ENCODE measurements at regions not wholly inside any gene's neighbourhood (a gene's known extent, or its start where the extent isn't known, plus 50 kb on each side); places are given as distances from the start of the nearest gene placed in this dataset.

DNA sequence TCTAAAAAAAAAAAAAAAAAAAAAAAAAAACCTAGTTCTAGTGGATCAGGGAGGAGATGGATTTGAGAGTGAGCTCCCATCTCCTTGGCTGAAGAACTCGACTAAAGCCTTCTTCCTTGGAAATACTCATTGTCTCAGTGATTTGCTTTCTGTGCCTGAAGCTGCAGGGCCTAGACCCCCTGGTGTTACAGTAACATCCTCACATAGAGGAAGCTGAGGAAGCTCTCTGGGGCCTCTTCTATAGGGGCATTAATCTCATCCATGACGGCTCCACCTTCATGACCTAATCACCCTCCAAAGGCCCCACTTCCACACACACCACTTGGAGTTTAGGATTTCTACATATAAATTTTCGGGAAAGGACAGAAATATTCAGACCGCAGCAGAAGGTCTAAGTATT, 95.9 kb upstream of the ETS2 start:
- Histone ChIP-seq H3K36me3 (no peaks in the 10 kb centered on the region), H3K4me3 (no peak overlapping the region), H3K9me3 (no peaks in the 10 kb centered on the region), H3K27me3 (peaks cover 0 to 10% (median 0%) of the 10 kb centered on the region in 9 donors), H3K27ac (no peak overlapping the region), H3K4me1 (no peaks in the 10 kb centered on the region)
- DNase-seq (no peak), ATAC-seq (no peak)
- no peak for TF ChIP-seq CTCF (IDR thresholded peaks at IDR 0.05)
- no peak for TF ChIP-seq POLR2A (IDR thresholded peaks at IDR 0.05)
- intact Hi-C loops (cut with DNase I) = loop anchor here in 7 of 10 donors (5.0 to 10.0 kb wide), 3 partner anchors 195 to 205 kb away; no protein-coding TSS in a partner anchor
- WGBS, 4 donors = 81 to 92% (median 91%) methylated on average over 4 of the region's 4 CpGs

GRCh38 chr21:38712071-38712470, 93.7 kb upstream of the ETS2 start:
- H3K4me1 ChIP-seq = no peaks in the 10 kb centered on the region
- H3K9me3 ChIP-seq = no peaks in the 10 kb centered on the region
- ATAC-seq = peak in 3 of 4 donors; percentile 55 to 62 (median 56)
- intact Hi-C loops (cut with DNase I) = loop anchor here in 7 of 10 donors (5.0 to 10.0 kb wide), 3 partner anchors 197 to 207 kb away; no protein-coding TSS in a partner anchor
- 83 to 91% (median 87%) methylated on average over 1 of the region's 1 CpG for WGBS, 4 donors
- no peak overlapping the region for H3K27ac ChIP-seq
- H3K27me3 ChIP-seq = peaks cover 0 to 3% (median 0%) of the 10 kb centered on the region in 9 donors
- TF ChIP-seq CTCF (IDR thresholded peaks at IDR 0.05) (peak; percentile 19 to 61 (median 40)), POLR2A (IDR thresholded peaks at IDR 0.05) (no peak)
- no peaks in the 10 kb centered on the region for H3K36me3 ChIP-seq
- H3K4me3 ChIP-seq = no peak overlapping the region
- DNase-seq = peak in 1 of 5 donors; percentile 40

DNA sequence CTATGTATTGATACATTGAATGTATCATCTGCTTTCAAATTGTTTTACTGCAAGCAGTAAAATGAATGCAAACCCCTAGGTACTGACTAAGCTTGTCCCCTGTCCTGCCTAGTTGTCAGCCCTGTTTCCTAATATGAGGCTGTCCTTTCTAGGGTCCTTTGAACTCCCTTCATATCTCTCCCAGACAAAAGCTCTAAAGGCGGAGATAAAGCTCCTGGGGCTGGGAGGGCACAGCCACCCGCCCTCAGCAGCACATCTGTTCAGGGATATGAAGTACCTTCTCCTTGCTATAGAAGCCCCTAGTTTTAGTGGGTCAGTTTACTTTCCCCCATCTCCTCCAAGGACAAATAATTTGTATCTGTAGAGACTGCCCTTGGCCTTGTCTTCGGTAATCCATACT, 93.1 kb upstream of the ETS2 start:
- Histone ChIP-seq H3K4me3 (no peak overlapping the region), H3K27ac (no peak overlapping the region), H3K4me1 (no peaks in the 10 kb centered on the region), H3K9me3 (no peaks in the 10 kb centered on the region), H3K36me3 (no peaks in the 10 kb centered on the region), H3K27me3 (peaks cover 0 to 3% (median 0%) of the 10 kb centered on the region in 9 donors)
- TF ChIP-seq CTCF (IDR thresholded peaks at IDR 0.05) = no peak
- no peak for TF ChIP-seq POLR2A (IDR thresholded peaks at IDR 0.05)
- WGBS, 4 donors = 91 to 97% (median 92%) methylated on average over 3 of the region's 3 CpGs
- intact Hi-C loops (cut with DNase I) = loop anchor here in 7 of 10 donors (5.0 to 10.0 kb wide), 3 partner anchors 198 to 208 kb away; no protein-coding TSS in a partner anchor
- ATAC-seq (no peak), DNase-seq (no peak)

- ATAC-seq = no peak
- H3K36me3 ChIP-seq = no peaks in the 10 kb centered on the region
- no peaks in the 10 kb centered on the region for H3K4me1 ChIP-seq
- intact Hi-C loops (cut with DNase I) = loop anchor here in 7 of 10 donors (5.0 to 10.0 kb wide), 3 partner anchors 199 to 209 kb away; no protein-coding TSS in a partner anchor
- H3K4me3 ChIP-seq = no peak overlapping the region
- peaks cover 0 to 3% (median 0%) of the 10 kb centered on the region in 9 donors for H3K27me3 ChIP-seq
- no peak for DNase-seq
- TF ChIP-seq POLR2A (IDR thresholded peaks at IDR 0.05) (no peak), CTCF (IDR thresholded peaks at IDR 0.05) (no peak)
- WGBS, 4 donors = 77 to 82% (median 79%) methylated on average over 4 of the region's 4 CpGs
- H3K9me3 ChIP-seq = no peaks in the 10 kb centered on the region
- no peak overlapping the region for H3K27ac ChIP-seq
Measured at GRCh38 chr21:38714039-38714817, 91.5 kb upstream of the ETS2 start.
